GM23248 (cell line): ENCODE measurements at regions not wholly inside any gene's neighbourhood (a gene's known extent, or its start where the extent isn't known, plus 50 kb on each side); places are given as distances from the start of the nearest gene placed in this dataset.

Experiments used
- EZH2 ChIP-seq: fragments of 200-600 bp; sonication (generic); IDR thresholded peaks from 2 replicates; pipeline ENCODE4 v1.6.1; 2018; ENCODE audit warnings: antibody characterized with exemption, mild to moderate bottlenecking; ENCODE audit not compliant: insufficient read depth, poor library complexity, severe bottlenecking
- EZH2phosphoT487 ChIP-seq: fragments of 200-600 bp; sonication (generic); IDR thresholded peaks from 2 replicates; pipeline ENCODE4 v1.6.1; 2018; ENCODE audit warnings: antibody characterized with exemption, moderate library complexity, mild to moderate bottlenecking, low read depth; ENCODE audit not compliant: insufficient read depth

DNA sequence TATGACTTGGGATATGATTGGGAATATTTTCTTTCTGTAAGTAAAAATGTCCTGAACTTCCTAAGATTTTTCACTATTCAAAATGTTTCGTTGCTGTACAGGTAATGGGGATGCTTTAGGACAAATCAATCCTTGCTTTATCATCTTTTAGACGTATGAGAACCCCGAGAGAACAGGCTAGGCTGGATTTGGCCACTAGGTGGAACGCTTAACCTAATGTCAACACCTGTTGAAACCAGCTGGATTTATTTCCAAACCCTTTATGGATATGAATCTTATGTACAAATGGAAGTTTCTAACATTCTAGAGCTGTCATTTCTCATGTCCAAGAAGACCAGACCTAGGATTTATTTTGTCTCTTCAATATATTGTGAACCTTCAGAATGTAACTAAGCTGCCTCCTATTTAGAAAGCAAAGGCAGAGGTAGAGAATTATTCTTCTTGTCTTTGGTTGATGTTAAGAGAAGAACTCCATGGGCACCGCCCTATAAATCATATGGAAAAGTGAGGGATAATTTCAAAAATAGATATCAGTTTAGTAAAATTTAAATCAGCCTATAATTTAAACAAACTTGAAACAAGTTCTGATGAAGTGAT lies 96.7 kb downstream of the PMAIP1 start:
- no peak for TF ChIP-seq EZH2
- no peak for TF ChIP-seq EZH2phosphoT487
